ENCODE measurements at regions not wholly inside any gene's neighbourhood (a gene's known extent, or its start where the extent isn't known, plus 50 kb on each side); places are given as distances from the start of the nearest gene placed in this dataset.

DNA sequence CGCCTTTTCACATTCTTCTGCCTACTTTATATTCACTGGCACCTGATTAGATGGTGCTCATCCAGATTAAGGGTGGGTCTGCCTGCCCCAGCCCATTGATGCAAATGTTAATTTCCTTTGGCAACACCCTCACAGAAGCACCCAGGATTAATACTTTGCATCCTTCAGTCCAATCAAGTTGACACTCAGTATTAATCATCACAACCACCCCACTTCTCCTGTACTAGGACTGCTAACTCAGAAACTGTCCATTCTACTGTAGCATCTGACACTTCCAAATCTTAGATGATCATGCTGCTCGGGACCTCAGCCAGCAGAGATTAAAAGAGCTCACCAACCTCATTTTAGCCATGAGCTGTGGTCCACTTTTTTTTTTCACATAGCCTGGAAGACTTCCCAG is 268.5 kb downstream of the SATB2 start:
- TF ChIP-seq, protein P1, sequence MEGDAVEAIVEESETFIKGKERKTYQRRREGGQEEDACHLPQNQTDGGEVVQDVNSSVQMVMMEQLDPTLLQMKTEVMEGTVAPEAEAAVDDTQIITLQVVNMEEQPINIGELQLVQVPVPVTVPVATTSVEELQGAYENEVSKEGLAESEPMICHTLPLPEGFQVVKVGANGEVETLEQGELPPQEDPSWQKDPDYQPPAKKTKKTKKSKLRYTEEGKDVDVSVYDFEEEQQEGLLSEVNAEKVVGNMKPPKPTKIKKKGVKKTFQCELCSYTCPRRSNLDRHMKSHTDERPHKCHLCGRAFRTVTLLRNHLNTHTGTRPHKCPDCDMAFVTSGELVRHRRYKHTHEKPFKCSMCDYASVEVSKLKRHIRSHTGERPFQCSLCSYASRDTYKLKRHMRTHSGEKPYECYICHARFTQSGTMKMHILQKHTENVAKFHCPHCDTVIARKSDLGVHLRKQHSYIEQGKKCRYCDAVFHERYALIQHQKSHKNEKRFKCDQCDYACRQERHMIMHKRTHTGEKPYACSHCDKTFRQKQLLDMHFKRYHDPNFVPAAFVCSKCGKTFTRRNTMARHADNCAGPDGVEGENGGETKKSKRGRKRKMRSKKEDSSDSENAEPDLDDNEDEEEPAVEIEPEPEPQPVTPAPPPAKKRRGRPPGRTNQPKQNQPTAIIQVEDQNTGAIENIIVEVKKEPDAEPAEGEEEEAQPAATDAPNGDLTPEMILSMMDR (IDR thresholded peaks at IDR 0.05) = no peak
- TF ChIP-seq, protein P2, sequence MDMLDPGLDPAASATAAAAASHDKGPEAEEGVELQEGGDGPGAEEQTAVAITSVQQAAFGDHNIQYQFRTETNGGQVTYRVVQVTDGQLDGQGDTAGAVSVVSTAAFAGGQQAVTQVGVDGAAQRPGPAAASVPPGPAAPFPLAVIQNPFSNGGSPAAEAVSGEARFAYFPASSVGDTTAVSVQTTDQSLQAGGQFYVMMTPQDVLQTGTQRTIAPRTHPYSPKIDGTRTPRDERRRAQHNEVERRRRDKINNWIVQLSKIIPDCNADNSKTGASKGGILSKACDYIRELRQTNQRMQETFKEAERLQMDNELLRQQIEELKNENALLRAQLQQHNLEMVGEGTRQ (IDR thresholded peaks at IDR 0.05; ENCODE audit: borderline replicate concordance, low read depth, low read length) = no peak
- no peak for TF ChIP-seq GATA2 (CRISPR knock-in tag; IDR thresholded peaks at IDR 0.05)
- TF ChIP-seq EZH2phosphoT487 (IDR thresholded peaks at IDR 0.05; ENCODE audit: borderline replicate concordance, low read depth) = no peak
- TF ChIP-seq TCF12 (IDR thresholded peaks at IDR 0.05) = no peak
- TF ChIP-seq CHD2 (IDR thresholded peaks at IDR 0.05; ENCODE audit: low read length, partially characterized antibody) = no peak
- no peak for TF ChIP-seq YY1 (IDR thresholded peaks at IDR 0.05; ENCODE audit: low read depth)
- TF ChIP-seq, protein P3, sequence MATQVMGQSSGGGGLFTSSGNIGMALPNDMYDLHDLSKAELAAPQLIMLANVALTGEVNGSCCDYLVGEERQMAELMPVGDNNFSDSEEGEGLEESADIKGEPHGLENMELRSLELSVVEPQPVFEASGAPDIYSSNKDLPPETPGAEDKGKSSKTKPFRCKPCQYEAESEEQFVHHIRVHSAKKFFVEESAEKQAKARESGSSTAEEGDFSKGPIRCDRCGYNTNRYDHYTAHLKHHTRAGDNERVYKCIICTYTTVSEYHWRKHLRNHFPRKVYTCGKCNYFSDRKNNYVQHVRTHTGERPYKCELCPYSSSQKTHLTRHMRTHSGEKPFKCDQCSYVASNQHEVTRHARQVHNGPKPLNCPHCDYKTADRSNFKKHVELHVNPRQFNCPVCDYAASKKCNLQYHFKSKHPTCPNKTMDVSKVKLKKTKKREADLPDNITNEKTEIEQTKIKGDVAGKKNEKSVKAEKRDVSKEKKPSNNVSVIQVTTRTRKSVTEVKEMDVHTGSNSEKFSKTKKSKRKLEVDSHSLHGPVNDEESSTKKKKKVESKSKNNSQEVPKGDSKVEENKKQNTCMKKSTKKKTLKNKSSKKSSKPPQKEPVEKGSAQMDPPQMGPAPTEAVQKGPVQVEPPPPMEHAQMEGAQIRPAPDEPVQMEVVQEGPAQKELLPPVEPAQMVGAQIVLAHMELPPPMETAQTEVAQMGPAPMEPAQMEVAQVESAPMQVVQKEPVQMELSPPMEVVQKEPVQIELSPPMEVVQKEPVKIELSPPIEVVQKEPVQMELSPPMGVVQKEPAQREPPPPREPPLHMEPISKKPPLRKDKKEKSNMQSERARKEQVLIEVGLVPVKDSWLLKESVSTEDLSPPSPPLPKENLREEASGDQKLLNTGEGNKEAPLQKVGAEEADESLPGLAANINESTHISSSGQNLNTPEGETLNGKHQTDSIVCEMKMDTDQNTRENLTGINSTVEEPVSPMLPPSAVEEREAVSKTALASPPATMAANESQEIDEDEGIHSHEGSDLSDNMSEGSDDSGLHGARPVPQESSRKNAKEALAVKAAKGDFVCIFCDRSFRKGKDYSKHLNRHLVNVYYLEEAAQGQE (IDR thresholded peaks at IDR 0.05; ENCODE audit: low read depth, low read length) = no peak
- no peak for TF ChIP-seq GABPA (IDR thresholded peaks at IDR 0.05; ENCODE audit: low read depth)
- TF ChIP-seq, protein P4, sequence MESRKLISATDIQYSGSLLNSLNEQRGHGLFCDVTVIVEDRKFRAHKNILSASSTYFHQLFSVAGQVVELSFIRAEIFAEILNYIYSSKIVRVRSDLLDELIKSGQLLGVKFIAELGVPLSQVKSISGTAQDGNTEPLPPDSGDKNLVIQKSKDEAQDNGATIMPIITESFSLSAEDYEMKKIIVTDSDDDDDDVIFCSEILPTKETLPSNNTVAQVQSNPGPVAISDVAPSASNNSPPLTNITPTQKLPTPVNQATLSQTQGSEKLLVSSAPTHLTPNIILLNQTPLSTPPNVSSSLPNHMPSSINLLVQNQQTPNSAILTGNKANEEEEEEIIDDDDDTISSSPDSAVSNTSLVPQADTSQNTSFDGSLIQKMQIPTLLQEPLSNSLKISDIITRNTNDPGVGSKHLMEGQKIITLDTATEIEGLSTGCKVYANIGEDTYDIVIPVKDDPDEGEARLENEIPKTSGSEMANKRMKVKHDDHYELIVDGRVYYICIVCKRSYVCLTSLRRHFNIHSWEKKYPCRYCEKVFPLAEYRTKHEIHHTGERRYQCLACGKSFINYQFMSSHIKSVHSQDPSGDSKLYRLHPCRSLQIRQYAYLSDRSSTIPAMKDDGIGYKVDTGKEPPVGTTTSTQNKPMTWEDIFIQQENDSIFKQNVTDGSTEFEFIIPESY (IDR thresholded peaks at IDR 0.05; ENCODE audit: borderline replicate concordance, low read depth) = no peak
- no peak for TF ChIP-seq SIN3A (IDR thresholded peaks at IDR 0.05; ENCODE audit: borderline replicate concordance, low read depth, low read length)
- TF ChIP-seq, protein P5, sequence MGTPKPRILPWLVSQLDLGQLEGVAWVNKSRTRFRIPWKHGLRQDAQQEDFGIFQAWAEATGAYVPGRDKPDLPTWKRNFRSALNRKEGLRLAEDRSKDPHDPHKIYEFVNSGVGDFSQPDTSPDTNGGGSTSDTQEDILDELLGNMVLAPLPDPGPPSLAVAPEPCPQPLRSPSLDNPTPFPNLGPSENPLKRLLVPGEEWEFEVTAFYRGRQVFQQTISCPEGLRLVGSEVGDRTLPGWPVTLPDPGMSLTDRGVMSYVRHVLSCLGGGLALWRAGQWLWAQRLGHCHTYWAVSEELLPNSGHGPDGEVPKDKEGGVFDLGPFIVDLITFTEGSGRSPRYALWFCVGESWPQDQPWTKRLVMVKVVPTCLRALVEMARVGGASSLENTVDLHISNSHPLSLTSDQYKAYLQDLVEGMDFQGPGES (IDR thresholded peaks at IDR 0.05; ENCODE audit: low read depth, low read length) = no peak
- TF ChIP-seq POLR2AphosphoS5 (IDR thresholded peaks at IDR 0.05; ENCODE audit: low read depth, low read length) = no peak
